Astrocyte (in vitro differentiated cells and primary cell): ENCODE measurements at regions not wholly inside any gene's neighbourhood (a gene's known extent, or its start where the extent isn't known, plus 50 kb on each side); places are given as distances from the start of the nearest gene placed in this dataset.

Source experiments
- CTCF ChIP-seq: IDR thresholded peaks from 2 replicates; pipeline ENCODE4 v1.5.1; 2011; ENCODE audit warnings: low read depth, mild to moderate bottlenecking, inconsistent platforms, low read length, moderate library complexity; ENCODE audit not compliant: insufficient read depth
- EZH2 ChIP-seq: IDR thresholded peaks from 2 replicates; pipeline ENCODE4 v1.6.1; 2012; ENCODE audit warnings: mild to moderate bottlenecking, low read length, inconsistent platforms; ENCODE audit not compliant: insufficient read depth

GRCh38 chr1:67544921-67545320 lies 114.7 kb upstream of the SERBP1 start:
- TF ChIP-seq EZH2, result no peak
- no peak for TF ChIP-seq CTCF
